Fibroblast of skin of back (primary cell): ENCODE measurements at regions not wholly inside any gene's neighbourhood (a gene's known extent, or its start where the extent isn't known, plus 50 kb on each side); places are given as distances from the start of the nearest gene placed in this dataset.

Experiments
- DNase-seq: peaks from one replicate; pipeline ENCODE4 v3.0.0-alpha.2; 2013

- no peak for DNase-seq
Measured at GRCh38 chr2:223701761-223702160, 99.6 kb upstream of the SCG2 start.

- DNase-seq: no peak
Measured at GRCh38 chr2:223700221-223700620, 98.1 kb upstream of the SCG2 start.

GRCh38 chr2:223697892-223698645, 95.9 kb upstream of the SCG2 start:
- no peak for DNase-seq

- DNase-seq: peak; percentile 22
Measured at GRCh38 chr2:223697316-223697891, 95.2 kb upstream of the SCG2 start.

- DNase-seq: peak; percentile 3
Measured at GRCh38 chr2:223696719-223697118, 94.6 kb upstream of the SCG2 start.

- peak; percentile 62 for DNase-seq
Measured at GRCh38 chr2:223692191-223692947, 90.2 kb upstream of the SCG2 start.

GRCh38 chr2:223688094-223688835, 86.1 kb upstream of the SCG2 start:
- no peak for DNase-seq

- DNase-seq: no peak
Measured at GRCh38 chr2:223681125-223681524, 79.0 kb upstream of the SCG2 start.

- peak; percentile 27 for DNase-seq
Measured at GRCh38 chr2:223674998-223675609, 72.9 kb upstream of the SCG2 start.

GRCh38 chr2:223669453-223670225, 67.5 kb upstream of the SCG2 start:
- peak; percentile 38 for DNase-seq

- peak; percentile 32 for DNase-seq
Measured at GRCh38 chr2:223668302-223668998, 66.3 kb upstream of the SCG2 start.

GRCh38 chr2:223654384-223654915, 52.3 kb upstream of the SCG2 start:
- peak; percentile 45 for DNase-seq

GRCh38 chr2:223652902-223653301, 50.7 kb upstream of the SCG2 start:
- no peak for DNase-seq

GRCh38 chr2:223652122-223652521, 50.0 kb upstream of the SCG2 start:
- no peak for DNase-seq
